ENCODE measurements at regions not wholly inside any gene's neighbourhood (a gene's known extent, or its start where the extent isn't known, plus 50 kb on each side); places are given as distances from the start of the nearest gene placed in this dataset.

DNA sequence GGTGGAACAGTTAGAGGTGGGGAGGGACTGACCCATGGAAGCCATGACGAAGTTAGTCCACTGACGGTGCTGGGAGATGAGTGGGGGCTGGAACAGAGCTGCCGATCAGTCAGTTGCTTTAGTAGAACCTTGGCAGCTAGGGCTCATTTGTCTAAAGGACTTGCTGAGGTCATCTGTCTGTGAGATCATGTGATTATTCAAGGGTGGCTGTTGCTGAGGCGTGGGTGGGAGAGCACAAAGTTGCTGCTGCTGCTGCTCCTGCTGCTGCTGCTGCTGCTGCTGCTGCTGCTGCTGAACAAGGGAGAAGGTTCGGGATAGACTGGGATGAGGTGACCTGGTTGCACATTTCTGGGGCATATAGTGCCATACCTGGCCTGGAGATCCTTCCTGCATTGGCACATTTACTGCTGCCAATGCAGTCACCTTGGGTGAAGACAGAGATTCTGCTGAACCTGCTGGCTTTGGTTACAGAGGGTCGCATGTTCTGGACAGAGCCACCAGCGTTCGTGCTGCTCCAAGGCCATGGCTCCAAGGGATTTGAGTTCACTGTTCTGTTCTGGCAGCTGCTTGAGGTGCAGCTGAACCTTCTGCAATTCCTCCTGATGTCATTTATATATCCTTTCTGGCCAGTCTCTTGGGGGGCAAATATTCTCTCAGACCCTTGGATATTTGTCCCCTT lies 840.5 kb downstream of the HACE1 start:
- no peak for DNase-seq

DNA sequence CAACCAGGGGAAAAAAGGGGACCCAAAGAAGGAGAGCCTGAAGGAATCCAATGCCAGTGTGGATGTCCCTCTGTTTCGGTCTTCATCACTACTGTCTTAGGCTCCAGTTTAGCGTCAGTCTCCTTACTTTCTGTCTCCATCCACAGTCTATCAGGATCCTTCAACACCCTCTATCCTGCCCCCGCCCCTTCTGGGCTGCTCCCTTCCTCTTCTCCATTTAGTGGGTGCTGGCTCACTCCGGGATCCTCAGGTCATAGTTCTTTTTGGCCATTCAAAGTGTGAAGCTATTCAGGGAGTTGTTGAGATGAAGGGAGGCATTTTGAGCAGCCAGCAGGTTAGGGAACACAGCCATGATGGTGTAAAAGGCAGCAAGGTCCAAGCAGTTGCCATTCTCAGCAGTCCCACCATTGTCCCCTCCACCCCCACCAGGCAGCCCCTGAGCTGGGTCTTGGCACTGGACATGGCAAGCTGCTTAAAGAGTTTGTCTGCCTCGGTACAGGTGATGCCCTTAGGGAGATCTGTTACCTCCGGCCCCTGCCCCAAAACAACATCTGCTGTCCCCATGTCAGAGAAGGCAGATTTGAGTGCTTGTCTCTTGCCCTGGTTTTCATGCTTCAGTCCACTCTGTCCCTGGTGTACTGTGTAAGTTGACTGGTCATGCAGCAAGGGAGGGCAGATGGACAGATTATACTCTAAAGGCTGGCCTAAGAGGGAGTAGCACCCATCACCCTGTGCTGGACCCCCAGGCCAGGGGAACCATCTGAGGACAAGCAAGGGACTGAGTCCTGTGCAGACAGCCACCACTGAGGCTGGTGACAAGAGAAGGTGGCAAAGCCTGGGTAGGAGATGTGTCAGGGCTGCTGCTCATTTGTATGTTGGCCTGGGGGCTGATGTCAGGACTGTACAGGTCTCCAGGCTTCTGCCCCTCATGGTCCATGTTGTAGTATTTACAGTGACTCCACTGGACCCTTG lies 842.0 kb downstream of the HACE1 start:
- DNase-seq = no peak

DNA sequence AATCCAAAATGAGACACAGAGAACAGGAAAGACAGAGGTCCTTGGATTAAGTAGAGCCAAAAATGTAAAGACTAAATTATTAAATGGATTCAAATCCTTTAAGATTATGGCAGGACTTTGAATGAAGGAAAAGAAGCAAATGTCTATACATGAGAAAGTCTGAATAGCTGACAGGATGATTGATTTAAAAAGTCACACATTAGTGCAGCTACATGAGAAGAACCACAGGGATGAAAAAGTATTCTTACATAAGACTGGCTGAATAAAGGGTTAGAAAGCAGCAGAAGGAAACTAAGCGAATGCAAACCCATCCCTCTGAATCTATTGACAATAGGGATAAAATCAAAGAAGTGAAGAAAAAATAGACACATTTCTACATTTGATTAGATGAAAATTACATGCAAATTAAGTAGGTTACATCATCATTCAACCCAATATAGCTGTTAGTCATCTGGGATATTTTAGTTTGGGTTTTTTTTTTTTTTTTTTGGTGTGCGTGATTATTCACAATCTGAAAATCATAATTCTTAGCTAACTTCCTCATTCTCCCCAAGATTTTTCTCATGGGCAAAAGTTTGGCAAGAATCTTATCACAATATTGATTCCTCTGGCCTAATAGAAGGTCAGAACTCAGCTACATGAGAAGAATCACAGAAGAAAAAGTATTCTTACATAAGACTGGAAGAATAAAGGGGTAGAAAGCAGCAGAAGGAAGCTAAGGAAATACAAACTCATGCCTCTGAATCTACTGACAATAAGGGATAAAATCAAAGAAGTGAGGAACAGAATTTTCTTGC lies 845.4 kb downstream of the HACE1 start:
- no peak for DNase-seq

DNA sequence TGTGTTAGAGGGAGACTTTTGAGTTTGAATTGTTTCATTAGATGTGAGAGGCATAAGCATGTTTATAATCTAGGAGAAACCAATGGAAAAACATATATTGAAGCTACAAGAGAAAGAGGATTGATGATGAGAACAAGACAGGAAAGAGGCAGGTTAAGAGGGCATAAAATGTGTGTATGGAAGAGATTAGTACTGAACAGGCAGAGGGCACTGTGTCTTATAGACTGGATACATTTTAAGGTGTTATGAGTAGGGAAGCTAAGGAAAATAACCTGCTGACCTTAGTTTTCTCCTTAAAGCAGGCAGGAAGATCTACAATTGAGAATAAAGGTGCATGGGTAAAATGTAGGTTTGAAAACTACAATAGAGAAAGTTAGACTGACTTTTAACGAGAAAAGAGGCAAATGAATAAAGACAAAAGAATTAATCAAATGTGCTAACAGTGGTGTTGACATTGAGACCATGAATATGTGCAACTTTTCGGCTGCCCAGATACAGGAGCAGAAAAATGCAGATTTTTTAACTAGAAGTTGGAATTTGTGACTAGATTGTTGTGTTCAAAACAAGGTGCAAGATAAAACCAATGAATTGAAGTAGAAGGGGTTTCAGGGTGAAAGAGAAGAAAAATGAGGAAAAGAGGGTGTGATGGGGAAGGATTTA lies 846.3 kb downstream of the HACE1 start:
- no peak for DNase-seq

GRCh38 chr6:104010897-104011296 lies 848.8 kb downstream of the HACE1 start:
- no peak for DNase-seq

DNA sequence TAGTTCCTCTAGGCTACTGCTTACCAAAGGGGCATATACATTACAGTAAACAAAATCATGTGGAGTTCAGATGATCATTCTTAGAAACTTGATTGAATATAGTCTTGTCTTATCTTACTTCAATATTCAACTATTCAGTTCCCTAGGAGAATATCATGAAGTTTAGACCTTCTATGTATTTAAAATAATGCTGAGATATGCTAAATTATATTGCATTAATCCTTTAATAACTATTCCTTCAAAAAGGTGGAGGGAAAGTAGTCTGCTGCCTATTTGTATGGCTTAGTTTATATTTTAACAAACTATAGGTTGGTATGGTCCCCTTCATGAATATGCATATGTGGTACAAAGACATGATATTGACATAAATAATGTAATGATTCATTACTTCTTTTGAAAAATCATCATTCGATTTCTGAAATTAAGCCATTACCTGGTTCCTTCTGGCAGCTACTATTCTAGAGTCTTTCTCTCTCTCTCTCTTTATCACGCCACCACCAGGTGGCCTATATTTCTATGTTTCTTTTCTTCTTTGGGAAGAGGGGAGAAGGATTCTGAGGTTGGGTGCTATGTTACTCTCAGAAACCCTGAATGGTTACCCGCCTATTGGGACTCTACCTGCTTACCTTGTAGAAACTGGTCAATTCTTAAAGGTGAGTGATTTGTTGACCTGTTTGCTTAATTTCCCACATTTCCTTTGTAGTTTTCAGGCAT lies 855.8 kb downstream of the HACE1 start:
- DNase-seq = no peak

DNA sequence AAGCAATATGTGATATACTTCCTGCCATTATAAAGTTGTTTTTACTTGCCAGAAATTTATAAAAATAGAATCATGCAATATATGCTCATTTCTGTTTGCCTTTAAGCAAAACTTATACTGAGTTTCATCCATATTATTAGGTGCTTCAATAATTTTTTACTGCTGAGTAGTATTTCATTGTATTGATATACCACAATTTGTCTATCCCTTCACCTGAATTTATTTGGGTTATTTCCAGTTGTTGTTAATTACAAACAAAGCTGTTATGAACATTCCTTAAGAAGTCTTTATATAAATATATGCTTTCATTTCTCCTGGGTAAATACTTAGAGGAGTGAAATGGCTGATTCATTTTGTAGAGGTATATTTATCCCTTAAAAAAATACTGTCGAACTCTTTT lies 864.1 kb downstream of the HACE1 start:
- DNase-seq = no peak

DNA sequence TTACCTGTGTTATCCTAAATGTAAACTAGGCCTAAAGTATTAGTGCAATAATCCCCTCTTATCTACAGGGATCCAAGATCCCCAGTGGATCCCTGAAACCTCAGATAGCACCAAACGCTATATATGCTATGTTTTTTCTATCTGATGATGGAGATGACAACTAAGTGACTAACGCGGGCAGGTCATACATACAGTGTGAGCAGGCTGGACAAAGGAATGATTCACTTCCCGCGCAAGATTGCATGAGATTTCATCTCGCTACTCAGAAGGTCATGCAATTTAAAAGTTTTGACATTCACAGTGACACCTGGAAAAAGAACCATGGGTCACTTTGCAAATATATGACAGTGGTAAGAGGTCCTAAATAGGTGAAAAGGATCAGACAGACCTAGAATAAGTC lies 875.9 kb downstream of the HACE1 start:
- DNase-seq = no peak

- DNase-seq = no peak
These were observed 876.7 kb downstream of the HACE1 start for GRCh38 chr6:103983011-103983410.

- no peak for DNase-seq
These were observed 877.1 kb downstream of the HACE1 start for GRCh38 chr6:103982574-103982973.

DNA sequence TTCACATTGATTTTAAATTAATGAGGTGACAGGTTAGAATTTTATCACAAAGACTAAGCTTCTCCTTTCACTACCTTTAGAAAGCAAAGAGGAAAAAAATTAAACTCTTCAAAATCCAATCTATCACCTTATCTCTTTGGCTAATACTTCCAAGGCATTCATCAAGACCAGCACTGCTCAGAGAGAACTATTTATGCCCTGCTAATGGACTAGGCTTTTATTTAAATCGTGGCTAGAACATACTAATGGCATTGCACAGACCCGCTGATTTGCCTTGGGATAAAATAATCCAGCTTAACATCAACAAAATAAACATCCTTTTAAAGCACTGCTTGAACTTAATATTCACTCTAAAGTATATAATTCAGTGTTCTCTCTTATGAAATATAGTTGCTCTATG lies 880.4 kb downstream of the HACE1 start:
- no peak for DNase-seq

DNA sequence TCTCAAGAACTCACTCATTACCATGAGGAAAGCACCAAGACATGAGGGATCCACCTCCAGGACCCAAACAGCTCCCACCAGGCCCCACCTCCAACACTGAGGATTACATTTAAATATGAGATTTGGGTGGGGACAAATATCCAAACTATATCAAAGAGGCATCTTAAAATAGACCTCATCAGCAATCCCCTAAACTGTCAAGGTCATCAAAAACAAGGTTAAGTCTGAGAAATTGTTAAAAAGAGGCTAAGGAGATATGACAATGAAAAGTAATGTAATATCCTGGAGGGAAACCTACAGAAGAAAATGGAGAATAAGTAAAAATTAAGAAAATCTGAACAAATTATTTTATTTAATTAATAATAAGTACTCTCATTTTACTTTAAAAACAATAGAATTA lies 922.3 kb downstream of the HACE1 start:
- DNase-seq = no peak

DNA sequence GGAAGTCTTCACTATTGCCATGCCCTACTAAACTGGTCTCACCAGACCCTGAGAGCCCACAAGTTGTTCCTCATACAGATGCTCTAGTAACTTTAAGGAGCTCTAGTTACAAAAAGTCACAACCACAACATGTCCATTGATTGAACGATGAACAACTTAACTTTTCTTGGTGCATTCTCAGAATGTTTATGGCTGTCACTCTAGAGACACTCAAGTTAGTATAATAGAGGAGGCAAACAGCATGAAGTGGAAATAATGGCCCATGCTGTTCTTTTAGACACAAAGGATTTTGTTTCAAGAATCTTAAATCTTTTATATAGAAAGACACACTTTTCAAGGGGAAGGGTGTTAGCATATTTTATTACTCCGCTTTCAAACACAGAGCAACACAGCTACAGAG lies 934.4 kb downstream of the HACE1 start:
- DNase-seq = no peak

- no peak for DNase-seq
These were observed 949.7 kb downstream of the HACE1 start for GRCh38 chr6:103910018-103910417.

GRCh38 chr6:103908898-103909297 lies 950.8 kb downstream of the HACE1 start:
- DNase-seq = no peak

DNA sequence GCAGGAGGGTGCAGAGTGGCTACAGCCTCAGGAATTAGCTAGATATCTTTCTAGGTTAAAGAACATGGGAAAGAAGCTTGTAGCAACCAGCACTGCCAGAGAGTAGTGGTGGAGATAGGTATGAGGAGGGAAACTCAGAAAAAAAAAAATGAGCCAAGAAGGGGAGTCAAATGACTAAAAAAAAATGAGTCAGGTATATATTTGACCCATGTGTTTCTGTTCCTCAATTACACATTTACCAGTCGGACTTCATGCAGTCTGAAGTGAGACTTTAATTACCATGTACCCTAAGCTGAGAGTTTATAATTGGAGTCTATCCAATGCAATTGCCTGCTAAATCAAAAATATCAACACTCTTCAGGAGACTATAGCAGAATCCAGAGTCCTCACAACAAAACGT lies 964.6 kb downstream of the HACE1 start:
- DNase-seq = no peak

DNA sequence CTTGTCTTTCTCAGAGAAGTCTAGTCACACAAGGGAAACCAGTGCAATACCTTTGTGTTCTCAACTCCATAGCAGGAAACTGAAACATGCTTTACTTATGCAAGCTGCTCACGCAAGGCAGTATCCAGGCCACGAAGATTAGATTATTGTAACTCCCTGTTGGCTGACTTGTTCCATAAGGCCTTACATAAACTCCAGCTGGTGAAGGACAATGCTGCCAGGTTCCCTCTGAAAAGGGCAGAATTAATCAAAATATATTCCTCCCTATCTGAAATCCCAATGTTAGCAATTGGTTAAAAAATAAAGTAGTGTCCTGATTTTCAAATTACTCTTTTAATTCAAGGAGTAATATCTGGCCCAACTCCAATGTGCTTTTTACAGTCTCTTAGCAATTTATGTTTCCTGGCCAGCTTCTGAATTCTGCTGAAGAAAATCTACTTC lies 966.6 kb downstream of the HACE1 start:
- peak in 1 of 2 experiments; percentile 2 for DNase-seq

- DNase-seq = no peak
These were observed 972.8 kb downstream of the HACE1 start for GRCh38 chr6:103886951-103887350.

GRCh38 chr6:103885446-103885845 lies 974.3 kb downstream of the HACE1 start:
- no peak for DNase-seq

DNA sequence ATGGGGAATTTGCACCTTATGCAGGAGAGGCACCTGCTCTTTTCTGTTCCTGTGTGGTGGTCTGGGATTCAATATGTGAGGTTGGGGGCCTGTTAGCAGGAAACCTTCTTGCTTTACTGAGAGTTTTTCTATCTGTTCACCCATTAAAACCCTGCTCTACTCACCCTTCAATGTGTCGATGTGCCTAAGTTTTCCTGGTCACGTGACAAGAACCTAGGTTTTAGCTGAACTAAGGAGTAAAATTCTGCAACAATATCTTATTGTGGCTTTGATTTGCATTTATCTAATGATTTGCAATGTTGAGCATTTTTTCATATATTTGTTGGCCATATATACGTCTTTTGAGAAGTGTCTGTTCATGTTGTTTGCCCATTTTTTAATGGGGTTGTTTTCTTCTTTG lies 979.9 kb downstream of the HACE1 start:
- no peak for DNase-seq

GRCh38 chr6:103875221-103875620 lies 984.5 kb downstream of the HACE1 start:
- no peak for DNase-seq

DNA sequence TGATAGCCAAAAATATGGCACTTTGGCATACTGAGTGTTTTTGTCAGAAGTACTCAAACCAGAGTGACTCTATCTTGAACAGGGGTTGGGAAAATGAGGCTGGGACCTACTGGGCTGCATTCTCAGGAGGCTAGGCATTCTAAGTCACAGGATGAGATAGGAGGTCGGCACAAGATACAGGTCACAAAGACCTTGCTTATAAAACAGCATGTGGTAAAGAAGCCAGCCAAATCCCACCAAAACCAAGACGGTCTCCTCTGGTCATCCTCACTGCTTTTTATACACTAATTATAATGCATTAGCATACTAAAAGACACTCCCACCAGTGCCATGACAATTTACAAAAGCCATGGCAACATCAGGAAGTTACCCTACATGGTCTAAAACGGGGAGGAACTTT lies 985.1 kb downstream of the HACE1 start:
- DNase-seq = no peak
